ENCODE measurements at regions not wholly inside any gene's neighbourhood (a gene's known extent, or its start where the extent isn't known, plus 50 kb on each side); places are given as distances from the start of the nearest gene placed in this dataset.

DNA sequence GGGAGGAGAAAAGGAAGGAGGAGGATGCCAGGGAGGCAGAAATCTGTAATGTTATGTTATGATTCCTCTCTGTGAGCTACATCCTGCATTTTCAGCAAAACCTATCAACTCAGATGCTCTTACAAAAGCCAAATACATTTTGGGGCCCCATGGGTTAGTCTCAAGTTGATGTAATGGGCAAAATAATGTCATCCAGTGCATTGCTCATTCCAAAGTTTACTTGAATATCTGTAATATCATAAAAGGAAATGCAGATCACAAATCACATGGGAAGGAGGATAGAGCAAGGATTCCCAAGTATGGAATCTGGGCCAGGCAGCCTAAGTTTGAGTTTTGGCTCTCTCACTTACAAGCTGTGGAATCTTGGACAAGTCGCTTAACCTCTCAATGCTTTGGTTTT, 74.9 kb upstream of the SOD3 start:
- Histone ChIP-seq H4K20me1 (ENCODE audit: insufficient read depth, low read length) (no peaks in the 10 kb centered on the region), H3K36me3 (ENCODE audit: insufficient read depth, low read length) (no peaks in the 10 kb centered on the region), H3K9ac (ENCODE audit: low read depth, low read length) (no peak overlapping the region), H3K27ac (ENCODE audit: low read length) (no peak overlapping the region), H3K79me2 (ENCODE audit: insufficient read depth, low read length) (no peaks in the 10 kb centered on the region), H3K4me3 (ENCODE audit: low read depth in 1 of 2, low read length in 2 of 2) (no peak overlapping the region), H2AFZ (ENCODE audit: low read depth, low read length) (no peak overlapping the region), H3K27me3 (ENCODE audit: insufficient read depth, low read length, poor library complexity) (no peaks in the 10 kb centered on the region), H3K4me2 (ENCODE audit: insufficient read depth, low read length) (no peak overlapping the region), H3K4me1 (ENCODE audit: insufficient read depth, low read length) (no peaks in the 10 kb centered on the region), H3K9me3 (ENCODE audit: insufficient read depth, low read length, severe bottlenecking) (peaks cover 5% of the 10 kb centered on the region)
- no peak for TF ChIP-seq EZH2 (IDR thresholded peaks at IDR 0.05; ENCODE audit: borderline replicate concordance, low read depth, low read length, severe bottlenecking)
- TF ChIP-seq, protein P1, sequence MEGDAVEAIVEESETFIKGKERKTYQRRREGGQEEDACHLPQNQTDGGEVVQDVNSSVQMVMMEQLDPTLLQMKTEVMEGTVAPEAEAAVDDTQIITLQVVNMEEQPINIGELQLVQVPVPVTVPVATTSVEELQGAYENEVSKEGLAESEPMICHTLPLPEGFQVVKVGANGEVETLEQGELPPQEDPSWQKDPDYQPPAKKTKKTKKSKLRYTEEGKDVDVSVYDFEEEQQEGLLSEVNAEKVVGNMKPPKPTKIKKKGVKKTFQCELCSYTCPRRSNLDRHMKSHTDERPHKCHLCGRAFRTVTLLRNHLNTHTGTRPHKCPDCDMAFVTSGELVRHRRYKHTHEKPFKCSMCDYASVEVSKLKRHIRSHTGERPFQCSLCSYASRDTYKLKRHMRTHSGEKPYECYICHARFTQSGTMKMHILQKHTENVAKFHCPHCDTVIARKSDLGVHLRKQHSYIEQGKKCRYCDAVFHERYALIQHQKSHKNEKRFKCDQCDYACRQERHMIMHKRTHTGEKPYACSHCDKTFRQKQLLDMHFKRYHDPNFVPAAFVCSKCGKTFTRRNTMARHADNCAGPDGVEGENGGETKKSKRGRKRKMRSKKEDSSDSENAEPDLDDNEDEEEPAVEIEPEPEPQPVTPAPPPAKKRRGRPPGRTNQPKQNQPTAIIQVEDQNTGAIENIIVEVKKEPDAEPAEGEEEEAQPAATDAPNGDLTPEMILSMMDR (IDR thresholded peaks at IDR 0.05; ENCODE audit: borderline replicate concordance, extremely low read depth, low read length, poor library complexity, severe bottlenecking): no peak
- DNase-seq (no peak), ATAC-seq (ENCODE audit: insufficient read depth, low read depth) (no peak)

DNA sequence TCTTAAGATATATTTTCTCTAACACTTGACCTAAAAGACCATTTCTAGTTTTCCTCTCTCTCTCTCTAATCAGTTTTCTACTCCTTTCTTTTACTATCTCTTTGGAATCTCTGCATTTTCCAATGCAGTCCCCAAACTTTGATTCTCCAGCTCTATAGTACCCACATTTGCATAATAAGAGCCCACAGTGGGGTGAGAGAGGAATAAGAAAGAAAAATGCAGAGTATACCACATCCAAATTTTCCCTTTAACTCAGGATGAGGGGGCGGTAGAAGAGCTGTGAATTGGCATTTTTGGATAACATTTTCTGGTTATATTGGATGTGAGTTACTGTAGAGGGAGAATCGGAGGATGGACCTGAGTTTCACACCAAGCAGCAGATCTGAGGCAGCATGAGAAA, 74.4 kb upstream of the SOD3 start:
- no peaks in the 10 kb centered on the region for H3K4me1 ChIP-seq (ENCODE audit: insufficient read depth, low read length)
- no peaks in the 10 kb centered on the region for H3K27me3 ChIP-seq (ENCODE audit: insufficient read depth, low read length, poor library complexity)
- H3K79me2 ChIP-seq (ENCODE audit: insufficient read depth, low read length): no peaks in the 10 kb centered on the region
- peaks cover 5% of the 10 kb centered on the region for H3K9me3 ChIP-seq (ENCODE audit: insufficient read depth, low read length, severe bottlenecking)
- no peaks in the 10 kb centered on the region for H4K20me1 ChIP-seq (ENCODE audit: insufficient read depth, low read length)
- no peak overlapping the region for H3K4me3 ChIP-seq (ENCODE audit: low read depth in 1 of 2, low read length in 2 of 2)
- H3K4me2 ChIP-seq (ENCODE audit: insufficient read depth, low read length): no peak overlapping the region
- no peak overlapping the region for H3K27ac ChIP-seq (ENCODE audit: low read length)
- DNase-seq: no peak
- no peaks in the 10 kb centered on the region for H3K36me3 ChIP-seq (ENCODE audit: insufficient read depth, low read length)
- H2AFZ ChIP-seq (ENCODE audit: low read depth, low read length): no peak overlapping the region
- ATAC-seq (ENCODE audit: insufficient read depth, low read depth): no peak
- no peak for TF ChIP-seq EZH2 (IDR thresholded peaks at IDR 0.05; ENCODE audit: borderline replicate concordance, low read depth, low read length, severe bottlenecking)
- TF ChIP-seq, protein P1 (IDR thresholded peaks at IDR 0.05; ENCODE audit: borderline replicate concordance, extremely low read depth, low read length, poor library complexity, severe bottlenecking): no peak
- H3K9ac ChIP-seq (ENCODE audit: low read depth, low read length): no peak overlapping the region

DNA sequence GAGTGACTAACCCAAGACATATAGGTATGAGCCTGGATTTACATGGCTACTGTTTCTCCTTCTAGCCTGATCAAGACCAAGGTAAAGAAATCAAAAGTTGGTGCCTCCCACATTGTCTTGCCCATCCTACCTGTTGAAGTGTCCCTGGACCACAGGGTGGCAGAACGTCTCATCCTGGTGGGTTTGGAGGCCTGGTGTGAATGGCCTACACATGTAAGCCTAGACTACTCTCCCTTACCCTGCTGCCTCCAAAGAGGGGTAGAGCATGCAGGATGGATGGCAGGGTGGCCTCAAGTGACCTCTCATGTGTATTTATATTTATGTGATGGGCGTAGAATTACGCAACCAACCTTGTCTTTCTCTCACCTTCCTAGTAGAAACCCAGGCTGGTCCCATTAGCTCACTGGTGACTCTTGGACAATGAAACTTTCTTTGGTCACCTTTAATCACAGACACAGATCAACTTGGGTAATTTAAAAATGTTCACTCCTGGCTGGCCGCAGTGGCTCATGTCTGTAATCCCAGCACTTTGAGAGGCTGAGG, 73.3 kb upstream of the SOD3 start:
- Histone ChIP-seq H3K27ac (ENCODE audit: low read length) (no peak overlapping the region), H3K4me1 (ENCODE audit: insufficient read depth, low read length) (no peaks in the 10 kb centered on the region), H3K4me2 (ENCODE audit: insufficient read depth, low read length) (no peak overlapping the region), H3K79me2 (ENCODE audit: insufficient read depth, low read length) (no peaks in the 10 kb centered on the region), H3K36me3 (ENCODE audit: insufficient read depth, low read length) (no peaks in the 10 kb centered on the region), H3K27me3 (ENCODE audit: insufficient read depth, low read length, poor library complexity) (no peaks in the 10 kb centered on the region), H4K20me1 (ENCODE audit: insufficient read depth, low read length) (no peaks in the 10 kb centered on the region), H3K4me3 (ENCODE audit: low read depth in 1 of 2, low read length in 2 of 2) (no peak overlapping the region), H2AFZ (ENCODE audit: low read depth, low read length) (no peak overlapping the region), H3K9ac (ENCODE audit: low read depth, low read length) (no peak overlapping the region), H3K9me3 (ENCODE audit: insufficient read depth, low read length, severe bottlenecking) (no peaks in the 10 kb centered on the region)
- TF ChIP-seq, protein P1 (IDR thresholded peaks at IDR 0.05; ENCODE audit: borderline replicate concordance, extremely low read depth, low read length, poor library complexity, severe bottlenecking): no peak
- TF ChIP-seq EZH2 (IDR thresholded peaks at IDR 0.05; ENCODE audit: borderline replicate concordance, low read depth, low read length, severe bottlenecking): no peak
- DNase-seq: no peak
- ATAC-seq (ENCODE audit: insufficient read depth, low read depth): no peak
